ENCODE measurements at regions not wholly inside any gene's neighbourhood (a gene's known extent, or its start where the extent isn't known, plus 50 kb on each side); places are given as distances from the start of the nearest gene placed in this dataset.
"Not testable (repeated sequence)": the region's sequence is repeated elsewhere in the genome, so short reads cannot be mapped to it uniquely, and the experiment has no call there.

DNA sequence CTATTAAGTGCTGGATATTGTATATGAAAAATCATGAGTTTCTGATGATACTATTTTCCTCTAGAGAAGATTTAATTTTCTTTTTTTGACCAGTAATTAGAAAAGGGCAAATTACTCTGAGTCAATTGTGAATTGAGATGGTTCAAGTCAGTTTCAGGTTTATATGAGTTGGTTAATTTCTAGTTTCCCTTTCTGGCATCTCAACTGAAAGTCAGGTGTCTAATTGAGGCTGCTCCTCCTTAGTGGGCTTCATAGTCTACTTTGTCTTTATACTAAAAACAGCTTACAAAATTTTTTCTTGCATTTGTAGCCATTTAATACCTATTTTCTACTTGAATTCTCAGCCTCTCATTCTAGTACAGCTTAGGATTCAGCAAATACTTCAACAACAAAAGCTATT is 387.3 kb downstream of the RPS6KC1 start:
- Mint-ChIP-seq H3K27me3 (peaks cover 6% of the 10 kb centered on the region), H3K27ac (no peak overlapping the region), H3K9me3 (no peaks in the 10 kb centered on the region), H3K36me3 (ENCODE audit: low read depth) (no peaks in the 10 kb centered on the region), H3K4me1 (no peaks in the 10 kb centered on the region), H3K4me3 (no peak overlapping the region)
- ChIA-PET CTCF (no interaction called here), POLR2A (no interaction called here)
- DNase-seq, result no peak

GRCh38 chr1:213439703-213440102 is 388.7 kb downstream of the RPS6KC1 start:
- ChIA-PET POLR2A (no interaction called here), CTCF (interaction anchor here (0.6 kb wide), 1 partner anchor 153 kb away, joined by 3 read pairs; no protein-coding TSS in a partner anchor)
- no peak overlapping the region for H3K27ac Mint-ChIP-seq
- no peaks in the 10 kb centered on the region for H3K36me3 Mint-ChIP-seq (ENCODE audit: low read depth)
- no peak overlapping the region for H3K4me3 Mint-ChIP-seq
- H3K27me3 Mint-ChIP-seq, result no peaks in the 10 kb centered on the region
- peaks cover 1% of the 10 kb centered on the region for H3K4me1 Mint-ChIP-seq
- no peaks in the 10 kb centered on the region for H3K9me3 Mint-ChIP-seq
- no peak for DNase-seq

DNA sequence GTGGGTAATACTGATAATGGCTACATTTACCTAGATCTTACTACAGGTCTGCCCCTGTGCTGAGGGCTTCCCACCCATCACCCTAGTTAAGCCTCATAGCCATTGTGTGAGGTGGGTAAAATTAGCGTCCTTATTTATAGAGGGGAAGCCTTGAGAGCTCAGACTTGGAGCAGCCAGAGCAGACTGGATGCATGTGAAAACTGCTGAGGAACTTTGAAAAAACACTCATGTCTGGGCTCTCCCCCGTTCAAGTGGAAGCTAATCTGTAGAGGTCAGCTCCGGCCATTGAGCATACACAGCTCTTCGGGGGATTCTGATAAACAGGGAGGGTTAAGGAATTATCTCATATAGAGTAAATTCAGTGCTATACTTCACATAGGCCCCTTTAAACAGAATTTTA is 389.7 kb downstream of the RPS6KC1 start:
- Mint-ChIP-seq H3K4me1 (peaks cover 1% of the 10 kb centered on the region), H3K36me3 (ENCODE audit: low read depth) (no peaks in the 10 kb centered on the region), H3K27ac (no peak overlapping the region), H3K4me3 (no peak overlapping the region), H3K9me3 (no peaks in the 10 kb centered on the region), H3K27me3 (peaks cover 2% of the 10 kb centered on the region)
- ChIA-PET POLR2A (no interaction called here), CTCF (no interaction called here)
- DNase-seq, result no peak

GRCh38 chr1:213443415-213443814 is 392.4 kb downstream of the RPS6KC1 start:
- H3K36me3 Mint-ChIP-seq (ENCODE audit: low read depth), result no peaks in the 10 kb centered on the region
- CTCF ChIA-PET, result no interaction called here
- no peak overlapping the region for H3K27ac Mint-ChIP-seq
- no peaks in the 10 kb centered on the region for H3K9me3 Mint-ChIP-seq
- no peak overlapping the region for H3K4me3 Mint-ChIP-seq
- peaks cover 2% of the 10 kb centered on the region for H3K27me3 Mint-ChIP-seq
- POLR2A ChIA-PET, result no interaction called here
- peaks cover 1% of the 10 kb centered on the region for H3K4me1 Mint-ChIP-seq
- DNase-seq, result no peak

DNA sequence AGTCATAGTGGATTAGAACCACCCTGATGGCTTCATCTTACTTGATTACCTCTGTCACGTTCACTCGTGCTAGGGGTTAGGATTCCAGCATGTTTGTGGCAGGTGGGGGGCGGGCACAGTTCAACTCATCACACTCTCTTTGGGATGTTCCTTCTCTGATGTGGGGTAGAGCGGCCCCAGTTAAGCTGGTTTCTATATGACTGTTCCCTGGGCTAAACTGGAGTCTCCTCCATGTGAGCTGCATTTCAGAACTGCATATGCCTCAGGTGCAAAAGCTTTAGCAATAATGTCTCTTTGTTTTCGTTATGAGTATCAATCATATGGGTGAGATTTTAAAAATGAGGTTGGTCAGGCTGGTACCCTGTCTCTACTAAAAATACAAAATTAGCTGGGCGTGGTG is 393.2 kb downstream of the RPS6KC1 start:
- no peak overlapping the region for H3K27ac Mint-ChIP-seq
- H3K36me3 Mint-ChIP-seq (ENCODE audit: low read depth), result no peaks in the 10 kb centered on the region
- H3K4me3 Mint-ChIP-seq, result no peak overlapping the region
- ChIA-PET POLR2A (no interaction called here), CTCF (no interaction called here)
- no peaks in the 10 kb centered on the region for H3K9me3 Mint-ChIP-seq
- no peak for DNase-seq
- H3K27me3 Mint-ChIP-seq, result peaks cover 2% of the 10 kb centered on the region
- peaks cover 1% of the 10 kb centered on the region for H3K4me1 Mint-ChIP-seq

- CTCF ChIA-PET, result no interaction called here
- peaks cover 1% of the 10 kb centered on the region for H3K4me1 Mint-ChIP-seq
- no peak overlapping the region for H3K4me3 Mint-ChIP-seq
- no peaks in the 10 kb centered on the region for H3K36me3 Mint-ChIP-seq (ENCODE audit: low read depth)
- H3K27me3 Mint-ChIP-seq, result peaks cover 2% of the 10 kb centered on the region
- H3K27ac Mint-ChIP-seq, result no peak overlapping the region
- H3K9me3 Mint-ChIP-seq, result no peaks in the 10 kb centered on the region
- no peak for DNase-seq
- POLR2A ChIA-PET, result no interaction called here
Measured at GRCh38 chr1:213446496-213446895, 395.5 kb downstream of the RPS6KC1 start.

DNA sequence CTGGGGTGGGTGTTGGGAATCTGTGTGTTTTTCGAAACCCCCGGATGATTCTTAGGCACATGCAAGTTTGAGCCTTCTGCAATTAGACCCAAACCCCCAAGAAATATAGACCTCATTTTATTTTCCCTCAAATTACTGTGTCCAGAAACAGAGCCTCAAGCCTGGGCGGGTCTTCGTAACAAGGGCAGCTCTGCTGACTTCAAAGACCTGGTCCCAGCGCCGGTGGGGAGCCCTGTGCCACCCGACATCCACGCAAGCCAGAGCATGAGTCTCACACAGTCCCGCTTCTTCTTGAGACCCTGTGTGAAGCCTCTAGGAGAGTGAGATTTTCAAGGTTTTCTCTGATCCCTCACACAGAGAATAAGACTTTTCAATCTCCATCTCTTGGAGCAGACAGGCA is 397.3 kb downstream of the RPS6KC1 start:
- no peaks in the 10 kb centered on the region for H3K36me3 Mint-ChIP-seq (ENCODE audit: low read depth)
- H3K27ac Mint-ChIP-seq, result no peak overlapping the region
- no peaks in the 10 kb centered on the region for H3K9me3 Mint-ChIP-seq
- CTCF ChIA-PET, result no interaction called here
- H3K4me3 Mint-ChIP-seq, result no peak overlapping the region
- H3K27me3 Mint-ChIP-seq, result peaks cover 2% of the 10 kb centered on the region
- no peak for DNase-seq
- peaks cover 1% of the 10 kb centered on the region for H3K4me1 Mint-ChIP-seq
- POLR2A ChIA-PET, result no interaction called here

GRCh38 chr1:213448776-213449175 is 397.7 kb downstream of the RPS6KC1 start:
- no peak overlapping the region for H3K27ac Mint-ChIP-seq
- POLR2A ChIA-PET, result no interaction called here
- no peaks in the 10 kb centered on the region for H3K9me3 Mint-ChIP-seq
- CTCF ChIA-PET, result no interaction called here
- H3K4me1 Mint-ChIP-seq, result peaks cover 1% of the 10 kb centered on the region
- H3K36me3 Mint-ChIP-seq (ENCODE audit: low read depth), result no peaks in the 10 kb centered on the region
- no peak for DNase-seq
- no peak overlapping the region for H3K4me3 Mint-ChIP-seq
- H3K27me3 Mint-ChIP-seq, result peaks cover 2% of the 10 kb centered on the region

GRCh38 chr1:213452501-213452900 is 401.5 kb downstream of the RPS6KC1 start:
- Mint-ChIP-seq H3K4me3 (no peak overlapping the region), H3K27ac (no peak overlapping the region), H3K4me1 (no peaks in the 10 kb centered on the region), H3K9me3 (no peaks in the 10 kb centered on the region), H3K27me3 (no peaks in the 10 kb centered on the region), H3K36me3 (ENCODE audit: low read depth) (no peaks in the 10 kb centered on the region)
- ChIA-PET POLR2A (no interaction called here), CTCF (no interaction called here)
- no peak for DNase-seq

DNA sequence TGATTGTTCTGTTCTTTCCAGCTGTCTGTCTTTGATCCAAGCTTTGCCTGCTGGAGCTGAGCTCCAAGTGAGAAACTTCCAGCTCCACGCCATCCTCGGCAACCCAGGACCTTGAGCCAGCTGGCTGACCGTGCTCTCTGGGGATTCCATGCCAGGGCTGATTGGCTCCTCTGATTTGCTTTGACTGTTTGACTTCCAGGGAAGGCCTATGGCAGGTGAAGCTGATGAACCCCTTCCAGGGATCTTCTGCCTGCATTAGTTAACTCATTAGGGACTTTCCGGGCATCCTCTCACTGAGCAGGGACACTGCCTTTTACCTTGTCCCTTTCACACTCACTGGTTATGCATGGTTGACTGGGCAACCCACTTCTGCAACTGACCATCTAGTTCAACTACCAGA is 406.1 kb downstream of the RPS6KC1 start:
- ChIA-PET CTCF (no interaction called here), POLR2A (no interaction called here)

GRCh38 chr1:213457733-213458132 is 406.7 kb downstream of the RPS6KC1 start:
- H3K4me1 Mint-ChIP-seq, result no peaks in the 10 kb centered on the region
- CTCF ChIA-PET, result no interaction called here
- no peaks in the 10 kb centered on the region for H3K9me3 Mint-ChIP-seq
- no peak for DNase-seq
- peaks cover 2% of the 10 kb centered on the region for H3K27me3 Mint-ChIP-seq
- POLR2A ChIA-PET, result no interaction called here
- H3K36me3 Mint-ChIP-seq (ENCODE audit: low read depth), result no peaks in the 10 kb centered on the region
- H3K4me3 Mint-ChIP-seq, result no peak overlapping the region
- H3K27ac Mint-ChIP-seq, result no peak overlapping the region

More for the DNA sequence above, 406.1 kb downstream of the RPS6KC1 start:
- no peak overlapping the region for H3K4me3 Mint-ChIP-seq
- no peak overlapping the region for H3K27ac Mint-ChIP-seq
- no peaks in the 10 kb centered on the region for H3K9me3 Mint-ChIP-seq
- peaks cover 2% of the 10 kb centered on the region for H3K27me3 Mint-ChIP-seq
- DNase-seq, result no peak
- no peaks in the 10 kb centered on the region for H3K36me3 Mint-ChIP-seq (ENCODE audit: low read depth)
- H3K4me1 Mint-ChIP-seq, result no peaks in the 10 kb centered on the region

DNA sequence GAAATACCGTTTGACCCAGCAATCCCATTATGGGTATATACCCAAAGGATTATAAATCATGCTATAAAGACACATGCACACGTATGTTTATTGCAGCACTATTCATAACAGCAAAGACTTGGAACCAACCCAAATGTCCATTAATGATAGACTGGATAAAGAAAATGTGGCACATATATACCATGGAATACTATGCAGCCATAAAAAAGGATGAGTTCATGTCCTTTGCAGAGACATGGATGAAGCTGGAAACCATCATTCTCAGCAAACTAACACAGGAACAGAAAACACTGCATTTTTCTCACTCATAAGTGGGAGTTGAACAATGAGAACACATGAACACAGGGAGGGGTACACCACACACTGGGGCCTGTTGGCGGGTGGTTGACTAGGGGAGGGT is 411.3 kb downstream of the RPS6KC1 start:
- H3K4me1 Mint-ChIP-seq; POLR2A ChIA-PET; H3K4me3 Mint-ChIP-seq; DNase-seq; H3K9me3 Mint-ChIP-seq; CTCF ChIA-PET; H3K36me3 Mint-ChIP-seq (ENCODE audit: low read depth); H3K27me3 Mint-ChIP-seq; H3K27ac Mint-ChIP-seq: not testable (repeated sequence)

GRCh38 chr1:213464786-213465460 is 413.9 kb downstream of the RPS6KC1 start:
- H3K36me3 Mint-ChIP-seq (ENCODE audit: low read depth), result no peaks in the 10 kb centered on the region
- ChIA-PET POLR2A (no interaction called here), CTCF (no interaction called here)
- H3K27ac Mint-ChIP-seq, result no peak overlapping the region
- H3K4me3 Mint-ChIP-seq, result no peak overlapping the region
- H3K9me3 Mint-ChIP-seq, result no peaks in the 10 kb centered on the region
- no peaks in the 10 kb centered on the region for H3K27me3 Mint-ChIP-seq
- no peak for DNase-seq
- no peaks in the 10 kb centered on the region for H3K4me1 Mint-ChIP-seq

DNA sequence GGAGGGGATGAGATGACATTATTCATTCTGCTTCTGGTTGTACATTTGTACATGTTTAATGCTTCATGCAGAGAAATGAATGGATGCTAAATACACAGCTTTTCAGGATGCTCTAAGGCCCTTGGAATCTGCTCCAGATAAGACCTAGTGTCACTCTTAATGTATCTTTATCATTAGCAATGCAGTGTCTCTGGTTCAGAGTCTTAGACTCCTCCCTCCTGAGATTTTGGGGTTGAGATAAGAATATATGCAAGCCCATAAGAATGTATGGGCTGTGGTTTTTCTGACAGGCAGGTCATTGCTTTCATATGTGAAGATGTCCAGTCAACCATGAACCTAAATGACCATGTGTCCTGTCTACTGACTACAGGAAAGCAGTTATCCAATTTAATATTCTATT is 415.5 kb downstream of the RPS6KC1 start:
- ChIA-PET POLR2A (no interaction called here), CTCF (no interaction called here)
- H3K27ac Mint-ChIP-seq, result no peak overlapping the region
- H3K36me3 Mint-ChIP-seq (ENCODE audit: low read depth), result no peaks in the 10 kb centered on the region
- no peaks in the 10 kb centered on the region for H3K4me1 Mint-ChIP-seq
- no peaks in the 10 kb centered on the region for H3K9me3 Mint-ChIP-seq
- no peak overlapping the region for H3K4me3 Mint-ChIP-seq
- no peak for DNase-seq
- H3K27me3 Mint-ChIP-seq, result no peaks in the 10 kb centered on the region

DNA sequence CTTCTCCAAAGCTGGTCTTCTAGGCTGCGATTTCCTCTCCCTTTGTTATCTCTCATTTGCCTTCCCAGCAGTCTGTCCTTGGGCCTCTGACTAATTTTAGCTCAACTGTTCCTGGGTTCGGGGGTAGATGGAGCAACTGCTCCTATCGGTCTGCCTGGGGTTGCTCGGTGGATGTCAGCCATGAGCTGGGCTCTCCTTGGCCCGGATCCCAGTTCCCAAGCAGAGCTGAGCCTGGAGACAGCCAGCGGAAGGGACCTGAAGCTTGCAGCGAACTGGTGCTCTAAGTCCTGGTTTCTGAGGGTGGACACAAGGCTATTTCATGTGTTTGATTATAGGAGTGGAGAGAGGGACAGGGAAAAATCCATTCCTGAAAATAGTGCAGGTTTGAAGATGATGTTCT is 423.0 kb downstream of the RPS6KC1 start:
- ChIA-PET POLR2A (no interaction called here), CTCF (no interaction called here)
- no peaks in the 10 kb centered on the region for H3K9me3 Mint-ChIP-seq
- no peaks in the 10 kb centered on the region for H3K4me1 Mint-ChIP-seq
- H3K4me3 Mint-ChIP-seq, result no peak overlapping the region
- no peak for DNase-seq
- no peak overlapping the region for H3K27ac Mint-ChIP-seq
- no peaks in the 10 kb centered on the region for H3K36me3 Mint-ChIP-seq (ENCODE audit: low read depth)
- H3K27me3 Mint-ChIP-seq, result no peaks in the 10 kb centered on the region
